ENCODE measurements at regions not wholly inside any gene's neighbourhood (a gene's known extent, or its start where the extent isn't known, plus 50 kb on each side); places are given as distances from the start of the nearest gene placed in this dataset.

- DNase-seq (ENCODE audit: low spot score): no peak
- intact Hi-C loops (cut with DNase I): no loop called here
Measured at GRCh38 chr6:20309186-20309585, 92.5 kb upstream of the E2F3 start.

DNA sequence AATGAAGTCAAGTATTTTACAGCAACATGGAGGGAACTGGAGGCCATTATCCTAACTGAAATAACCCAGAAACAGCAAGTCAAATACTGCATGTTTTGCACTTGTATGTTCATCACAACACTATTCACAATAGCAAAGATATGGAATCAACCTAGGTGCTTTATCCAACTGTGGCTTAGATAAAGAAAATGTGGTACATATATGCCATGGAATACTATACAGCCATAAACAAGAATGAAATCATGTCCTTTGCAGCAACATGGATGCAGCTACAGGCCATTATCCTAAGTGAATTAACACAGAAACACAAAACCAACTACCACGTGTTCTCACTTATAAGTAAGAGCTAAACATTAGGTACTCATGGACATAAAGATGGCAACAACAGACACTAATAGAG lies 91.5 kb upstream of the E2F3 start:
- intact Hi-C loops (cut with DNase I): no loop called here
- DNase-seq (ENCODE audit: low spot score): no peak

- no peak for DNase-seq (ENCODE audit: low spot score)
Measured at GRCh38 chr6:20312606-20313005, 89.1 kb upstream of the E2F3 start.

DNA sequence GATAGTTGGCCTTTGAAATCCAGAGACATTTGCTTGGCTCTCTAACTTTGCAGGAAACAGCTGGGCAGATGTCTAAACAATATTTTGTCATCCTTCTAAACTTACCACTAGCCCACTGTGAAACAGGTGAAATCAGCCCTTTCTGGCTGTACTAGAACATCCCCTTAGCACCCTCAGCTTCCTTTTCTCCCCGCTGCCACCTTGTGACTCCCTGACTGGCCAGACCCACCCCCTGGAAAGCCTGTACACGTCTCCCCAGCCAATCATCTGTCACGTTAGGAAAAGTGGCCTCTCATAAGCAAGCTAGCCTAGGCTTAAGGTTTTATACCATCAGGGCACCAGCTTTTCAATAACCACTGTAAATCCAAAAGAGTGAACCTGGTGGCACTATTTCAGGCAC lies 88.6 kb upstream of the E2F3 start:
- DNase-seq (ENCODE audit: low spot score): no peak
- intact Hi-C loops (cut with DNase I): no loop called here

More at GRCh38 chr6:20312606-20313005, 89.1 kb upstream of the E2F3 start:
- intact Hi-C loops (cut with DNase I): no loop called here

GRCh38 chr6:20313960-20314530 lies 87.6 kb upstream of the E2F3 start:
- no peak for DNase-seq (ENCODE audit: low spot score)
- intact Hi-C loops (cut with DNase I): no loop called here

GRCh38 chr6:20314866-20315845 lies 86.5 kb upstream of the E2F3 start:
- intact Hi-C loops (cut with DNase I): no loop called here
- DNase-seq (ENCODE audit: low spot score): no peak

DNA sequence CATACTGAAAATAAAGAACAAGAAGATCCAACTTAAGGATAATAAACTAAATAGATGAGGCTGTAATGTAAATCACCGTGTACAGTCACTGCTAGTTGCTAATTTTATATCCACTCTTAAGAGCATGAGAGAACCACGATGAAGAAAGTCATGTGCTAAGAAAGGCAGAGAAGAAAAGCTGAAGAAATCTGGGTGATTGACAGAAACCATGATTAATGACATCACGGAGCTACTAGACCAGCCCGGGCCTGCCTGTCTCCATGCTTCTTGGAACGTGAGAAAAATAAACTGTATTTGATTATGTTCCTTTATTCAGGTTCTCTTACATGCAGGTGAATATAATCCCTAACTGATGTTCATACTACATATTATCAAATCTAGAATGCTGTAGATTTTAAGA lies 84.2 kb upstream of the E2F3 start:
- DNase-seq (ENCODE audit: low spot score): no peak
- intact Hi-C loops (cut with DNase I): no loop called here

- intact Hi-C loops (cut with DNase I): no loop called here
- DNase-seq (ENCODE audit: low spot score): no peak
Measured at GRCh38 chr6:20318851-20319387, 82.8 kb upstream of the E2F3 start.

DNA sequence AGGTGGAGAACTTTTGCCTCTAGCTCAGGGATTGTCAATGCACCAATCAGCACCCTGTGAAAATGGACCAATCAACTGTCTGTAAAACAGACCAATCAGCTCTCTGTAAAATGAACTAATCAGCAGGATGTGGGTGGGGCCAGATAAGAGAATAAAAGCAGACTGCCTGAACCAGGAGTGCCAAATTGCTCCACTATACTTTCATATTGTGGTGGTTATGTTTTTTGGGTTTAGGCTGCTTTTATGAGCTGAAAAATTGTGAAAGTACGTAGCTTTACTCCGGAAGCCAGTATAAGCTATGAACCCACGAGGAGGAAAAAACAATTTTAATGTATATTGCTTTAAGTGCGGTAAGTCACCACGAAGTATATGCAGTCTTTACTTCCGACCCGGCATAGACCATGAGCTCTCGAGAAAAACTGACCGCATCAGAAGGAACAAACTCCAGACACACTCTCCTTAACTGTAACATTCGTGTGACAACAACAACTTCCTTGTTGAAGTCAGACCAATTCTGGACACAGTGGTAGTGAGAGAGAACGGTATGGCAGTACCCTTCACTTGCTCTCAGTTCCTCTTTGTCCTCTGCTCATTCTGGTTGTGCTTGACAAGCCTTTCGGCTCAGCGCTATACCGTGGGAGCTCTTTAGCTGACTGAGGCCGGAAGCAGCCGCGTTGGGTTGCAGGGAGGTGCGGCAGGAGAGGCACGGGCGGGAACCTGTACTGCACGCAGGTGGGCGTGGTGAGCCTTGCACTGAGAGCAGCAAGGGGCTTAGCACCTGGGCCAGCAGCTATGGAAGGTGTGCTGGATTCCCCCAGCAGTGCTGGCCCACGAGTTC lies 81.9 kb upstream of the E2F3 start:
- intact Hi-C loops (cut with DNase I): no loop called here
- peak; percentile 80 for DNase-seq (ENCODE audit: low spot score)

GRCh38 chr6:20325641-20326421 lies 75.8 kb upstream of the E2F3 start:
- no peak for DNase-seq (ENCODE audit: low spot score)
- intact Hi-C loops (cut with DNase I): no loop called here

DNA sequence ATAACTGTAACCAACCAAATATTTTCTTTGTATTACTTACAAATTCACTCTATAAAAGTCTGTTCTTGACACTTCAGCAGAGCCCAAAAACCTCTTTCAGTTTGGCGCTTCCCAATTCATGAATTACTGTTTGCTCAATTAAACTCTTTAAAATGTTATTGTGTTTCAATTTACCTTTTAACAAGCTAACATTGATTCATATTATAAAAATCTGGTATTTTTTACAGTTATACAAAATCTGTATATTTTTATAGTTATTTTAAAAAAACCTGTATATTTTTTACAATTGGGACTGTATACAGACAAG lies 75.3 kb upstream of the E2F3 start:
- intact Hi-C loops (cut with DNase I): no loop called here
- no peak for DNase-seq (ENCODE audit: low spot score)

- intact Hi-C loops (cut with DNase I): no loop called here
Measured at GRCh38 chr6:20327141-20327540, 74.5 kb upstream of the E2F3 start.

GRCh38 chr6:20328266-20328923 lies 73.3 kb upstream of the E2F3 start:
- intact Hi-C loops (cut with DNase I): no loop called here

More at GRCh38 chr6:20327141-20327540, 74.5 kb upstream of the E2F3 start:
- no peak for DNase-seq (ENCODE audit: low spot score)

DNA sequence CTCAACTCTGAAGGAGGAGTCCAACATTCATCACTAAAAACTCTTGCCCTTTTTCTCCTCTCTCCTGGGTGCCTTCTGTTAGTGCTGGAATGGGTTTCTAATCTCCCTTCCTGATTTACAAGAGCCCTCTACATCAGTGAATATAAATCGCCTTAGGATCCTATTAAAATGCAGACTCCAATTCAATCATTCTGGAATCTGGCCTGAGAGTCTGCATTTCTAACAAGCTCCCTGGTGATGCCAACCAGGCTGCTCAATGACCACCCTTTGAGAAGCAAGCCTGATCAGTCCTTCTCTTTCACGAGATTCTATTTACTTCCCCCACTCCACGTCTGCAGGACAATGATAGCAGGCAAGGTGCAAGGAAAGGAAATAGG lies 72.8 kb upstream of the E2F3 start:
- no peak for DNase-seq (ENCODE audit: low spot score)
- intact Hi-C loops (cut with DNase I): no loop called here

More at GRCh38 chr6:20328266-20328923, 73.3 kb upstream of the E2F3 start:
- no peak for DNase-seq (ENCODE audit: low spot score)

GRCh38 chr6:20331042-20331441 lies 70.6 kb upstream of the E2F3 start:
- intact Hi-C loops (cut with DNase I): no loop called here
- no peak for DNase-seq (ENCODE audit: low spot score)

GRCh38 chr6:20331625-20332024 lies 70.1 kb upstream of the E2F3 start:
- intact Hi-C loops (cut with DNase I): no loop called here
- no peak for DNase-seq (ENCODE audit: low spot score)

DNA sequence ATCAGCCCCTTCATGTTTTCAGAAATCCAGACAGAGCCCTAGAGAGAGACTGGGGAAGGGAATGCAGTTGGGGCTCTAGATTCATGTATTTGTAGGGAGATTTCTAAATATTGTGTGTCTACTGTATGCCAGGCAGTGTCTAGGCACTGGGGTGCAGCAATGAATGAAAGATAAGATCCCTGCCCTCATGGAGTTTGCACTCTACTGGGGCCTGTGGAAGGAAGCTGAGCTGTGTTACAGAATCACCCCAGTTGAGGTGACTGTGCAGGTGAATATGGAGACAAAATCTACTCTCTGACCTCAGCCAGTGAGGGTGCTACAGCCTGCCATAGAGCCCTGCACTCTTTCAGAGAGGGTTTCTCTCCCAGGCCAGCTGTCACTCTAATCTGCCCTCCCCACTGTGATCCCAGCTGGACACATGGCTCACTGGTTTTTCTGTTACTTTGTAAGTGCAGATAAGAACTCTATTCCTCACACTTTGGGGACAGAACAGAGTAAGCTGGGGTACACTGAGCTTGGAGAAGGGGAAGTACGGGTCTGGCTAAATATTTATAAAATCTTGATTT lies 69.2 kb upstream of the E2F3 start:
- intact Hi-C loops (cut with DNase I): no loop called here
- no peak for DNase-seq (ENCODE audit: low spot score)

- intact Hi-C loops (cut with DNase I): no loop called here
- DNase-seq (ENCODE audit: low spot score): no peak
Measured at GRCh38 chr6:20333721-20334269, 67.9 kb upstream of the E2F3 start.
